Erythroblast (primary cell): ENCODE measurements at regions not wholly inside any gene's neighbourhood (a gene's known extent, or its start where the extent isn't known, plus 50 kb on each side); places are given as distances from the start of the nearest gene placed in this dataset.

Experiments used
- GATA1 ChIP-seq: IDR thresholded peaks from 2 replicates; pipeline ENCODE4 v1.6.1; 2011; ENCODE audit warnings: low read depth, mild to moderate bottlenecking, control low read depth, low read length, moderate library complexity
- POLR2A ChIP-seq: IDR thresholded peaks from 2 replicates; pipeline ENCODE4 v1.6.1; 2011; ENCODE audit warnings: mild to moderate bottlenecking, low read length

DNA sequence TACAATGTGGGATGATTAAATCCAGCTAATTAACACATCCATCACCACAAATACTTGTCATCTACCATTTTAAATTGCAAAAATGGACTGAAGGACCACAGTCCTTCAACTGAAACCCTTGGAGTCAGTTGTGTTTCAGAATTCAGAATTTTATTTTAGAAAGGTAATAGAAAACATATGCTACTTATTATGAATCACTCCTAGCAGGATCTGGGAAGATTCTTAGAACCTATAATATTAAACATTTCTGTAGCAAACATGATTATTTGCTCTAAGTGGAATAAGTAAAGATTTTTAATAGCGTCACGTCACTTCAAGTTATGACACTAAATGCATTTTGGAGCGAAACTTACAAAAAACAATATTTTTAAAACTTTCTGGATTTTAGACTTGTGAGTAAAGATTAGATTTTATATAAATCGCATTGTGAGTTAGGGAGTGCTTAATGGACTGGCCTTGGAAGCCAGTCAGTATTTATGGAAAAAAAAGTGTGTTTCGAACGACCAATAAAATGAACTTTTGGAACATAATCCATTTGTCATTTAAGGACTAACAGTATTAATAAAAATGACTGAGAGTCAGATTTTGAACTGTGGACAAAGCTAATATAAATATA lies 71.8 kb upstream of the PHACTR2 start:
- no peak for TF ChIP-seq POLR2A
- no peak for TF ChIP-seq GATA1
